ENCODE measurements at regions not wholly inside any gene's neighbourhood (a gene's known extent, or its start where the extent isn't known, plus 50 kb on each side); places are given as distances from the start of the nearest gene placed in this dataset.
"Not testable (repeated sequence)": the region's sequence is repeated elsewhere in the genome, so short reads cannot be mapped to it uniquely, and the experiment has no call there.

DNA sequence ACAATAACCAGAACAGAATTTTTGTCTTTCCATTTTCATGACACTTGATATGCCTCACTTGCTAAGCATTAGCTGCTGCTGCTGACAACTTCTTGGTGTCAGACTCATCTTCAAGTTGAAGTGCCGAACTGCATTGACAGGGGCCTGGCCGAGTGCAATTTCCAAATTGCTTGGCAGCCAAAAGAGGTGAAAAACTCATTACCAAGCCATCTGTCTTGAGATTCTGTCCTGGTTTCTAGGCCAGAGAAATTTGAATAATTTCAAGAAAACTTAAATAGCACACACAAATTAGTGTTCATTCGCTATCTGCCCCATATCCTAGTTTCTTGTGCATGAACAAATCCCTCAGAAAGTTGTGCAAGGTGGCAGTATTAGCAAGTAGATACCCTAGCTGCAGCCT lies 165.3 kb upstream of the RASSF8 start:
- DNase-seq (ENCODE audit: low read depth): no peak

DNA sequence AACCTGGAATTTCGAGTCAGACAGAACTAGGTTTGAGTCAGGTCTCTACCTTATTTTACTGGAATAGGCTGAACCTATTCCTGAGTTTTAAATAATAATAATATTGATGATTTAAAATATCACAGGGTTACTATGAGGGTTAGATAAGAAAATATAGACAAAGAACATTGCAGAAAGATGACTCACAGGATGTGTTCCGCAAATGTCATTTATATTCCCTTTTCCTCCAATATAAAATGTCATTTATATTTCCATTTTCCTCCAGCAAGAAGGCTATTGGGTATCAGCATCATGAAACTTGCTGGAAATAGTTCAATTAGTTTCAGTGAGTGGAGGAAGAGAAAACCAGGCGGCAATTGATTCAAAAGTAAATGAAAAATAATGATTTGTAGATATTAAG lies 163.9 kb upstream of the RASSF8 start:
- DNase-seq (ENCODE audit: low read depth): no peak

DNA sequence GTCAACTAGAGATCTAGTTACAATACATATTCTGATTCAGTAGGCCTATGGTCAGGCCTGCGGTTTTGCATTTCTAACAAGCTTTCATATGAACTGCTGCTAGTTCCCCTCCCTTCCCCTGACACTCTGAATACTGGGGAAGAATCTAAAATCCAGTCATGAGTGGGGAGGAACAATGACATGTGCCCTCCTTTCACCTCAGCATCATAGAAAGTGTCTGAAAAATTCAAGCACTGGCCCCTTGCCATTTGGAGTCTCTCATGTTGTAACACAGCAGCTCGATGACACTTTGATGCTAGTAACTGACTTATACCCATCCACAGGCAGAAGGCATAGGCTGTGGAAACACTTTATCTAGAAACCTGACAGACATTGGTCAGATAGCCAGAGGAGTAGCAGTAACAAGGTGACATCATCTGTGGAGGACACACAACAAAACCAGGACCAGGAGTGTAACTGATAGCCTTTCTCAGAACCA lies 161.9 kb upstream of the RASSF8 start:
- DNase-seq (ENCODE audit: low read depth): no peak

DNA sequence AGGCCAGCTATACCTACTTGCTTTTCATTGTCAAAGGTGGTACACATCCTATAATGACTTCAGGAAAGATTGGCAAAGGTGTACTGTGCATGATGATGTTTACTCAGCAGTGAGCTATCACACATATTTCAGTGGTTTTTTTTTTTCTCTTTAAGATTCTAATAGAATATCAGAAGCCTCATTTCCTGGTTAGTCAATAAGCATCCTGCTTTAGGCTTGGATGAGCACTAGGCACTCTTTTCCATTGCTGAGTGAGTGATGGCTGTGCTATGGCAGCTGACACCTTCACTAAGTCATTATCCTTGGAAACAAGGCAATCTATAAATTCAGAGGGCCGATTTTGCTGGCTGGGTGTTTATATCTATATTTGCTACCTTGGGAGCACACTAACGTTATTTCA lies 161.1 kb upstream of the RASSF8 start:
- no peak for DNase-seq (ENCODE audit: low read depth)

DNA sequence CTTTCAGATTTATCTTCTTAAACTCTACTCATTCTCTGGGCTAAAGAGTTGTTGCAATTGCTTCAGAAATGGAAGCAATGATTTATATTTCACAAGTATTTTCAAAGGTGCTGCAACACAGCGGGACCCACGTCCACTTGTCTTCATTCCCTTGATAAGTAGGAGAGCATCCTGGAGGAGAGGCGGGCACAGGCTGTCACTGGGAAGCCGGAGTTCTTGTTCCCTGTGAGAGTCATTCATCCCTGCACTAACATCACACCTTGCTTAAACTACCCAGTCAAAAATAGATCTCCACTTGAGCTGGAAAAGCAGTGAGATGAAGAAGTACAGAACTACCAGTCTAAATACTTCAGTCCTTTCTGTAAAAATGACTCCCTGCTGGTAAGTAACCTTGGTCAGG lies 160.5 kb upstream of the RASSF8 start:
- DNase-seq (ENCODE audit: low read depth): no peak

DNA sequence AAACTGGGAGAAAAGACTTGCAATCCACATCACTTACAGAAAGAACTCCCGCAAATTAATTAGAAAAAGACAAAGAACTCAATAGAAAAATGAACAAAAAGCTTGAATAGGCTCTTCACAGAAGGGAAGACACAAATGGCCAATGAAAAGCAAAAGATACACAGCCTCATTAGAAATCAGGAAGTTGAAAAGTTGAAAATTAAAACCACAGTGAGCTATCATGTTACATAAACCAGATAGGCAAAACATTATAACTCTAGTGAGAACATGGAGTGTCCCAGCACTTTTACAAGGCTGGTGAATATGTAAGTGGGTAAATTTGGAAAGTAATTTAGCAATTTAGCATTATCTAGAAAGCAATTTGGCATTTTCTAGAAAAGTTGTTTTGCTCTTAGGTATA lies 158.4 kb upstream of the RASSF8 start:
- DNase-seq (ENCODE audit: low read depth): no peak

DNA sequence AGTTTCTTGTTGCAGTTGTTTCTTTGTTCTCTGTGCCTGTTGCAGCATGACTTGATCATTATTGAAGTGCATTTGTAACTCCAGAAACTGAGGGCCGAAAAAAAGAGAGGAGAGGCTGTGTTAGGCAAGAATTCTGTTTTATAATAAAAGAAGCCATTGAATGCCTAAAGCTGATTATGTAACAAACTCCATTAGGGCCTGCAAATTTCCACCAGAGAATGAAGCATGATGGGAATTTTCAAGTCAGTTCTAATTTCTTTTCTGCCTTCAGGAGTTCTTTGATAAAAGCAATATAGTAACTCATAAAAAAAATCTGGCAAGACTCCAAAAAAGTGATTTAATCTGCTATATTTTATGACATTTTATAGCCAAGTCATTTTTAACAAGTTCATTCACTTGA lies 156.7 kb upstream of the RASSF8 start:
- no peak for DNase-seq (ENCODE audit: low read depth)

DNA sequence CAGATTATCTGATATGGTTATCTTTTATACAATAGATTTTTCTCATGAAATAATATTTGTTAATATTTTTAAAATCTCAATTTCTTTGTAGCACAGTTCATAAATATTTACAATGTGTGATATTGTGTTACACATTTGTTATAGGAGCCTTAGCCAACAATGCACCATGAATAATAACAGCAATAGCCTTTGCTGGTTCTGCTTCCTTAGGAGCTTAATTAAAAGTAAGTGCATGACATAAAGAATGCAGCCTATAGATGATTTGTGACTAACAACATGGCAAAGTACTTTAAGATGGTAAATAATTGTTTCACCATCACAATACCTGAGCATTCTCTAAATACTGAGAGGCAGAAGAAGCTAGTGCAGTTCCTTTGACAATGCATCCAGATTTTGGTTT lies 156.3 kb upstream of the RASSF8 start:
- DNase-seq (ENCODE audit: low read depth): no peak

DNA sequence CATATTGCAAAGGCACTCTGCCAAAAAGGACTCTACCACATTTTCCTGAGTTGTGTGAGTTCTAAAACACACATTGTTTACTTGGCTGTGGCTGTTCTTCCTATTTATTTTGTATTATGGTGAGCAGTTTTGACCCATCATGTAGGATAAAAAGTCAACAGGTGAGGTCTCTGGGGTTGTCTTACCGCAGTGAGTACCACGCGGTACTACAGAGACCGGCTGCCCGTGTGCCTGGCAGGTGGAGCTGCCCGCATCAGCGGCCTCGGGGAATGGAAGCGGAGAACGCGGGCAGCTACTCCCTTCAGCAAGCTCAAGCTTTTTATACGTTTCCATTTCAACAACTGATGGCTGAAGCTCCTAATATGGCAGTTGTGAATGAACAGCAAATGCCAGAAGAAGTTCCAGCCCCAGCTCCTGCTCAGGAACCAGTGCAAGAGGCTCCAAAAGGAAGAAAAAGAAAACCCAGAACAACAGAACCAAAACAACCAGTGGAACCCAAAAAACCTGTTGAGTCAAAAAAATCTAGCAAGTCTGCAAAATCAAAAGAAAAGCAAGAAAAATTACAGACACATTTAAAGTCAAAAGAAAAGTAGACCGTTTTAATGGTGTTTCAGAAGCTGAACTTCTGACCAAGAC lies 155.3 kb upstream of the RASSF8 start:
- not testable (repeated sequence) for DNase-seq (ENCODE audit: low read depth)

DNA sequence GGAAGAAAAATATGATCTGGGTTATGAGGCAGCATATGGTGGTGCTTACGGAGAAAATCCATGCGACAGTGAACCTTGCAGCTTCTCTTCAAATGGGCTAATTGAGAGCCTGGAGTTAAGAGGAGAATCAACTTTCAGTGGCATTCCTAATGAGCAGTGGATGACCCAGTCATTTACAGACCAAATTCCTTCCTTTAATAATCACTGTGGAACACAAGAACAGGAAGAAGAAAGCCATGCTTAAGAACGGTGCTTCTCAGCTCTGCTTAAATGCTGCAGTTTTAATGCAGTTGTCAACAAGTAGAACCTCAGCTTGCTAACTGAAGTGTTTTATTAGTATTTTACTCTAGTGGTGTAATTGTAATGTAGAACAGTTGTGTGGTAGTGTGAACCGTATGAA lies 154.2 kb upstream of the RASSF8 start:
- DNase-seq (ENCODE audit: low read depth): not testable (repeated sequence)

DNA sequence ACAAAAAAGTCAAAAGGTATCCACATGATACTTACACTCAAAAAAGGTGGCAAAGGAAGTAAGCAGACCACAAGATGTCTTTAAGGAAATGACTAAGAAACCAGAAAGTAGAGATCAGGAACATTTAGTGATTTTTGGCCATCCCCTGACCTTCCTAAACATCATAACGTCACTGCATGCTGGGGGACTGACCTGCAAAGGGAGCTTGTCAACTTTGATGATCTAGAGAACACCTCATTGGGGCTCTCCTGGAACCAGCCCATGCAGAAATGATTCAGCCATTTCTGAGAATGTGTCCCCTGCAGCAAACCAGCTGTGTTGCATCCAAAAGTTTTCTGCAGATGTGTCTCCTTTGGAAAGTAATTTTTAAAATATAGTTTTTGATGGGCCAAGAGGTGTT lies 152.2 kb upstream of the RASSF8 start:
- no peak for DNase-seq (ENCODE audit: low read depth)

DNA sequence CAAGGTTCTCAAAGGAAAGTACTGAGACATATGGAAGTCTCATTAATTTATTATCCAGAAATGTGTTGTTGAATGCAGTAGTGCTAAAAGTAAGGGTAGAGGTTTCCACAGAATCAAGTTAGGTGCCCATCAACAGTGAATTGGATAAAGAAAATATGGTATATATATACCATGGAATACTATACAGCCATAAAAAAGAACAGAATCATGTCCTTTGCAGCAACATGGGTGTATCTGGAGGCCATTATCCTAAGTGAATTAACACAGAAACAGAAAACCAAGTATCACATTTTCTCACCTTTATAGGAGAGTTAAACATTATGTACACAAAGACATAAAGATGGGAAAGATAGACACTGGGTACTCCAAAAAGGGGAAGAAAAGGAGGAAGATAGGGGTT lies 149.9 kb upstream of the RASSF8 start:
- DNase-seq (ENCODE audit: low read depth): no peak

DNA sequence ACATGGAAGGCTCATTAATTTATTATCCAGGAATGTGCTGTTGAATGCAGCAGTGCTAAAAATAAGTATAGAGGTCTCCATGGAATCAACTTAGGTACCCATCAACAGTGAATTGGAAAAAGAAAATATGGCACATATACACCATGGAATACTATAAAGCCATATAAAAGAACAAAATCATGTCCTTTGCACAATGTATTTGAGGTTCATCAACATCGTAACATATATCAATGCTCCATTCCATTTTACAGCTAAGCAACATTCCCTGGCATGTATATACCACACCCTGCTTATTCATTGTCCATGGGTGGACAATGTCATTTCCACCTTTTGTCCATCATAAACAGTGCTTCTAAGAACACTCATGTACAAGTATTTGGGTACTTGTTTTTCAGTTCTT lies 147.8 kb upstream of the RASSF8 start:
- no peak for DNase-seq (ENCODE audit: low read depth)

DNA sequence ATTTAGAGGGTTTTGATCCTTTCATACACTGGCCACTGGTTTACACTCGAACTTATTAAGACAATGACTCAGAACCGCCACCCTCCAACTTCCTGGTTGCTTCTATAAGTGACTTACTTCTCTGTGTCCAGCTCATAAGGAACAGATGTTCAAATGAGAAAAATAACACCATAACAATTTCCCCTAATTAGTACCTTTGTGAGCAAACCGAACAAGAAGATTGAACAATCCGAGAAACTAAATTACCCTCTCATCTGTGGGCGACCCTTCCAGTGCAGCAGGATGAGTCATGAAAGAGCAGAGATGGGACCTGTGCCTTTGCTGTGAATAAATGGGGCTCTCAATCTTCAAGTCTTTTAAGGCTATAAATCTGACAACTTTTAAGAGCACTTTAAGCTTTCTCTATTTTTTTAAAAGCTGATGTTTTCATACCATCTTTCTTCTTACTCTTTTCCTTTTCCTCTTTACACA lies 146.8 kb upstream of the RASSF8 start:
- DNase-seq (ENCODE audit: low read depth): no peak

DNA sequence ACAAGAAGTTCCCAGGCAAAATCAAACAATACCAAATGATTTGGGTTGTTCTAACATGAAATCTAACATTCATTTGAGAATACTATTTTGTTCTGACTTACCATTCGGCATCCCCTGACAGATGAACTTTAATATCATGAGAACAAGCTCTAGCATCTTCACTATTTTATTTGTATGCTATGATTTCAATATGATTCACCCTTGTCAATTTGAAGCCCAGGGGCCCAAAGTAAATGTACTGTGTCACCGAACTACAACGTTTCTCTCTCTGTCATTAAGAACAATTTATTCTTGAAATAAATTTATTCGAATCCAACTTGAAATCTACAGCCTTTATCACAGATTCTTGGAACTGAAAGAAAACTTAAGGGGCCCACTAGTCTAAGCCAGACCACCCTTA lies 146.2 kb upstream of the RASSF8 start:
- no peak for DNase-seq (ENCODE audit: low read depth)

DNA sequence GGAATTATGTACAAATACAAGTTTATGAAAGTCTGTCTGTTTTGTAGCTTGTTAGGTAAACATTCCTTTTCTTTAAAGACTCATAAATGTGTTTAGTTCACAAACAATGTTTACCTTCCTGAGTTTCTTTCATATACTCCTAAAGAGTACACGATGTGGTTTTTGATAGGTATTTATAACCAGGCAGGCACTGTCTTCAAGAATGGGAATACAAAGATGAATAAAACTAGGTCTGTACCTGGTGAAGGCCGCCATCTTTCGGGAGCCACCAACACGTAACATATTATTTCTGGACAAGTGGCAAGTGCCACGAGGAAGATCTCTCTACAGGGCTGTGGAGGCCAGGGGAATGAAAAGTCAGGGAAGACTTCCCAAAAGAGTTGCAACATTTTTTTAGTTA lies 144.6 kb upstream of the RASSF8 start:
- DNase-seq (ENCODE audit: low read depth): no peak

DNA sequence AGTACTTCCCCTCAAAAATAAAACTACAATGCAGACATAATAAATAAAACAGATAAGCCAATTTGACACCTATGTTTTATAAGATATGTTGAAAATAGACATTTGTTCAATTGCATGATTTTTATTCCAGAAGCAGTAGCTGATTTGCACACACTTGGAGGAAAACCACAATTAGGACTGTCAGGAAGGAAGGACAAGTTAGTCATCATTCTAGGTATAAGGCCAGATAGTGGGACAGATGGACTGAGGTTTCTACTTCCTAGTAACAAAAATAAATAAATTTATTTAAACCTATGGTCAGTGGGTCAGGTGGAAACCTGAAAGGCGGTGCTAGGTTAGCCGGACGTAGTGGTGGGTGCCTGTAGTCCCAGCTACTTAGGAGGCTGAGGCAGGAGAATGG lies 141.8 kb upstream of the RASSF8 start:
- DNase-seq (ENCODE audit: low read depth): no peak

DNA sequence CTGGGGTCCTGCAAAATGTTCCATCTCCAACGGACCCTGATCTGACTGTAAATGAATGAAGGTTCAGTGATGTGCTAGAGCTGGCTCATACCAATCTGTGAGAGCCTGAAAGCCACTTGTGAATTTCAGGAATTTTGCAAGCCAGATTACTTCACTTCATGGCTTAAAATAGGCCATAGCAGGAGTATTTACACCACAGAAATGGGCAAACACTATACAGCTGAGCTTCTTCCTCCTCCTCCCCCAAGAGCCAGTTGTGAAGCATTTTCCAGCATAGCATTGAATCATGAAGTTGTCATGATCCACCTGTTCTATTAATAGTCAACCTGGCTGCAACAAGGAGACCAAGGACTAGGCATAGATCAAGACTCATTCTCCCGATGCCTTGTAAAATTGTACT lies 141.3 kb upstream of the RASSF8 start:
- no peak for DNase-seq (ENCODE audit: low read depth)

DNA sequence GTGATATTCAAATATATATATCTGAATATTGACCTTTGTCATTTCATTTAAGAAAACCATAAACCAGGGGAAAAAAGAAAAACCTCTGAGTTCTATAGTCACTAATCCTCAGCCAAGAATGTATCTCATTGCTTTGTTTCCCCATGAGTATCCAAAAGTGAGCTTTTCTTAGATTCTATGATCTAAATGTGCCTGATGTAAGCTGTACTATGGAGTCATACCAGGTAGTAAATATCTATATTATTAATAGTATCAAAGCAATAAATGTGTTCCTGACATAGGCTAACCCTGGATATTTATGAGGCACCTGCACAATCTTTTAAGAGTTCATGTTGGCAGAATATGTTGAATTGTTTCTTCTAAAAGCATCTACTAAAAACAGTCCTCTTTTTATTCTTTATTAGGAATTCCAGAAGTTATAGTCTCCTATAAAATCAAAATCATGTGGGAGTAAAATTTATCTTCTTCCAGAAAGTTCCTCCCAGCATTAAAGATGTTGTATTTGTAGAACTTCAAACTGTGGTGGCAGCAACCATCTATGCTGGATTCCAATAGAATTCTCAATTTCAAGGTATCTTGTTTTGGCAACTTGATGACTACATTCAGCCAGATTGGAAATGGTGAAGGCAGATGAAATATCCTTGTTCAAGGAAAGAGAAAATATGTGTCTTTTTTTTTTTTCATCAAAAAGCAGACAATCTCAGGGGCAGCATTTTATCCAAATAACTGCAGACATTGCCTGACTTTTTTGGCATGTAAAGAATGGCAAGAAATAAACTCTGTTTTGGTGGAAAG lies 139.7 kb upstream of the RASSF8 start:
- DNase-seq (ENCODE audit: low read depth): no peak

DNA sequence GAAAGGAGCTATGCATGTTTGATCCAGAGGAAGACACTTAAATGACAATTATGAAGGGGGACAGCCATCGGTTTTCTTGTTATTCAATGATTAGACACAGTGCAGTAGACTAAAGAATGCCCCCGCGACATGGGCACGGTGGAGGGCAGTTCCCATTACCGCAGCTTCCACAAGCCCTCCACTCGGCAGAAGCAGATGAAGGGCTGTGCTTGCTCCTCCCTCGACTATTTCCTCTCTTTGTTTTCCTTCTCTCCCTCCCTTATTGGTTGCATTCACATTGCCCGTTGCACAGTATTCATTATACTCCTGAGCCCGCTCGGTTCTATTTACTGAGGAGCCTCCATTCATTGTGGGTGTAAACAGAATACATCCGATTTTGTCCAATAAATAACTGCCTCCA lies 138.8 kb upstream of the RASSF8 start:
- DNase-seq (ENCODE audit: low read depth): no peak

DNA sequence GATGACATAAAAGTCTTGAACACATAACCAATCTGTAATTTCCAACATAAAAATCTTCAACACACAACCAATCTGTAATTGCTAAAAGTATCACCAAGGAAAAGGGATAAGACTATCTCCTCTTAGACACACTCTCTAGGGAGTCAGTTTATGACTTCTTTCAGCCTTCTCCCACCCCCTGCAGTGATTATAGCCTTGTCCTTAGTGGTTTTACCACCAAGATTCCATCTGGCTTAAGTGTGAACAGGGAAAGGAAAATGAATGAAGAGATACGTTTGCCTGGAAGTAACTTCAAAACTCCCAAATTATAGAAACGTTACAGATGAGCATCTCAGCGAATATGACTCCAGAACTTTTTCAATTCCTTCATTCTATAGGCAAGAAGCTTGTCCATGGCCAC lies 136.2 kb upstream of the RASSF8 start:
- DNase-seq (ENCODE audit: low read depth): no peak

DNA sequence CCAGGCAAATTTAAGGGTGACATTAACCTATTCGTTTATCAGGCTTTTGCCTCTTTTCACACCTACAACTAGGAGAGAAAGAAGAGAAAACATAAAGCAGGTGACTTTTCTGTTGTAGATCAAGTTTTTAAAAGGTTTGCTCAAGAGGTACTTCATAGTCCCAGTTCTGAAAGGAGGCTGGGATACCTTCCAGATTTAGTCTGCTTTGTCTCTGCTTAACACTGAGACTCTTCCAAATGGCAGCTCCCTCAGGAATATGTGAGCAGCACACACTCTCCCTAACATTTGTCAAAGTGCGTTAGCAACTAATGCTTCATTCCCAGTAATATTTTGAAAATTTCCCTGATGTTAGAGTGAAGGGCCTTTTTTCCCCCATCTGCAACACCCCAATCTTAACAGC lies 133.7 kb upstream of the RASSF8 start:
- DNase-seq (ENCODE audit: low read depth): no peak

DNA sequence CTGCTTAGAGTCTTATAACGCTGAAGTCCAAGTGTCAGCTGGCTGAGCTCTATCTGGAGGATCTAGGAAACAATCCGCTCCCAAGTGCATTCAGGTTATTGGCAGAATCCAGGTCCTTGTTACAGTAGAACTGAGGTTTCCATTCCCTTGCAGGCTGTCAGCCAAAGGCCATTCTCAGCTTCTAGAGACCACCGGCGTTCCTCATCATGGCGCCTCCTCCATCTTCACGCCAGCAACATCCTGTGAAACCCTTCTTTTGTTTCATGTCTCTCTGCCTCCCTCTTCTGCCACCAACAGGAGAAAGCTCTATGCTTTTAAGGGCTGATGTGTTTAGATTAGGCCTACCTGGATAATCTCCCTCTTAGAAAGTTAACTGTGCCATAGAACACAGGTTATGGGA lies 133.0 kb upstream of the RASSF8 start:
- DNase-seq (ENCODE audit: low read depth): no peak

DNA sequence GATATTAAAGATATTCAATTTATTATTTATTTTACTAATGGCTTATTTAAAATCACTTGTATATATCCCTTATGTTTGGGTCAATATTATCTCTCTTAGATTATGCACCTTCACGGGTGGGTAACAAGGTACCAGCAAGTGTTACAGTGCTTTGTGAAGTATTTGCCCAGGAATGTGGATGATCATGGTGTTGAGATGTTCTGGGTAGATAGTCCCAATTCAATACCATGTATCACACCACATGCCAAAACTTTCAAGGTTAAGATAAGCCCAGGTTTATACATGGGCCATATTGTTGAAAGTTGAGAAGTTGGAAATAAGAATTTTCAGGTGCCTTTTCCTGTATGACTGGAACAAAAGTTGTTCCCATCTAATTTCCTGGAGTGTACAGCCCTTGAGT lies 131.3 kb upstream of the RASSF8 start:
- DNase-seq (ENCODE audit: low read depth): no peak

Data from GM04503 (cell line).